GM12872 (cell line): ENCODE measurements at regions not wholly inside any gene's neighbourhood (a gene's known extent, or its start where the extent isn't known, plus 50 kb on each side); places are given as distances from the start of the nearest gene placed in this dataset.

ENCODE experiments used
- TF ChIP-seq, protein P1 (sequence below): IDR thresholded peaks from 3 replicates; pipeline ENCODE4 v1.5.1; 2011; ENCODE audit warnings: low read depth, mild to moderate bottlenecking, low read length, moderate library complexity; ENCODE audit not compliant: insufficient read depth

DNA sequence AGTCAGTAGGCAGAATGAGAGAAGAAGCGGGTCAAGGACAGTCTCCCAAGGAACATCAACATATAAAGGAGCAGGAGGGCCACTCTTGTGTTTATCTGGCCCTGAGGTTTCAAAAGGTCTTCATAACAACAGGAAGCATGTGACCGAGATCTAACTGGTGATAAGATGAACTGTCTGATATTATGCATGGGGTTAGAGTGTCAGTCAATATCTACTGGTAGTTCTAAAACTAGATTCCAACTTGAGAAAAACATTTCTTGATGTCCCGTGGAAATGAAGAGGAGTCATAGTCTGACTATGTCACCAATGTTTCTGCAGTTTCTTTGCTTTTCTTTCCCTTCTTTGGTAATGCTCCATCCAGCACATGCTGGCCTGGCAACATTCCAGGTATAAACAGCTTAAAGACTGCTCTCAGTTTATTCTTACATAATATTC lies 77.5 kb upstream of the ITPRID2 start:
- TF ChIP-seq, protein P1, sequence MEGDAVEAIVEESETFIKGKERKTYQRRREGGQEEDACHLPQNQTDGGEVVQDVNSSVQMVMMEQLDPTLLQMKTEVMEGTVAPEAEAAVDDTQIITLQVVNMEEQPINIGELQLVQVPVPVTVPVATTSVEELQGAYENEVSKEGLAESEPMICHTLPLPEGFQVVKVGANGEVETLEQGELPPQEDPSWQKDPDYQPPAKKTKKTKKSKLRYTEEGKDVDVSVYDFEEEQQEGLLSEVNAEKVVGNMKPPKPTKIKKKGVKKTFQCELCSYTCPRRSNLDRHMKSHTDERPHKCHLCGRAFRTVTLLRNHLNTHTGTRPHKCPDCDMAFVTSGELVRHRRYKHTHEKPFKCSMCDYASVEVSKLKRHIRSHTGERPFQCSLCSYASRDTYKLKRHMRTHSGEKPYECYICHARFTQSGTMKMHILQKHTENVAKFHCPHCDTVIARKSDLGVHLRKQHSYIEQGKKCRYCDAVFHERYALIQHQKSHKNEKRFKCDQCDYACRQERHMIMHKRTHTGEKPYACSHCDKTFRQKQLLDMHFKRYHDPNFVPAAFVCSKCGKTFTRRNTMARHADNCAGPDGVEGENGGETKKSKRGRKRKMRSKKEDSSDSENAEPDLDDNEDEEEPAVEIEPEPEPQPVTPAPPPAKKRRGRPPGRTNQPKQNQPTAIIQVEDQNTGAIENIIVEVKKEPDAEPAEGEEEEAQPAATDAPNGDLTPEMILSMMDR: no peak

DNA sequence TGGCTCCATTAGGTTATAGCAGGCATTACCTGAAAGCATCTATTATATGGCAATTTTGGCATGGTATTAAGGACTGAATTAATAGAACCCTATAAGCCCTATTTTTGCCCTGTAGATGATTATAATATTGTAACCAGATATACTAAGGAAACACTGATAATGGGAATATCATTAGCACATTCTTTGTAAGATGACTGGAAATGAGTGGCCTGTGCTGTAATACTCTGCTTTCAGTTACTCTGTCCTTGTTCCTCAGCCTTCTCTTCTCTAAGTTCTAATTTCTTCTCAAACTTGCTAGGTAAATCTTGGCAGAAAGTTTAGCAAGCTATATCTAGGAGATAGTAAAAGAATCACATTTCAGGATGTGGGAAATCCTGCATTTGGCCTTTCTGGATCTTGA lies 74.0 kb upstream of the ITPRID2 start:
- TF ChIP-seq, protein P1: no peak

DNA sequence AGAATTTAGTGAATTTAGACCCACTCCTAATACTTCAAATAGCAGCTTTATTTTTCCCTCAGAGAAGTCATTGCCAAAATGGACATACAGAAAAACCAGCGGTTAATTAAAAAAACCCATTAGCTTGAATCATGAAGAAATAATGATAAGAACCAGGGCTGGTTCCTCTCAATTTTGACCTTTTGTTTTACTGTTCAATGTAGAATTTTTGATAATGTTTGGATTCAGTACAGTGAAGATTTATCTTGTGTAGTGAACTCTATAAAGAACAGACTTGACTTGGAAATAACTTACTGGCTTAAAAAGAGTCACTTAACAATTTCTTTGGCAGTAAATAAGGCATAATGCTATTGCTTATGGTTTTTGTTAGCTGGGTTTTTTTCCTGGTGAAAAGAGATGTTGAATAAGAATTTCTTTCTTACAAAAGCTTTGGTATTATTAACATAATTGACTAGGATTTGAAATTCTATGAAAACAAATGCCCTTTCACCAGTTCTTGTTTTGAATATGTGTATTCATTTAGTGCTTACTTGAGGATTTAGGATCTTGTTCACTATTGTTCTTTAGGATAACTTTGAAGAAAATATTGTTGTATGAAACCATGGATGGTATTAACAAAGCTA lies 73.4 kb upstream of the ITPRID2 start:
- TF ChIP-seq, protein P1: no peak

DNA sequence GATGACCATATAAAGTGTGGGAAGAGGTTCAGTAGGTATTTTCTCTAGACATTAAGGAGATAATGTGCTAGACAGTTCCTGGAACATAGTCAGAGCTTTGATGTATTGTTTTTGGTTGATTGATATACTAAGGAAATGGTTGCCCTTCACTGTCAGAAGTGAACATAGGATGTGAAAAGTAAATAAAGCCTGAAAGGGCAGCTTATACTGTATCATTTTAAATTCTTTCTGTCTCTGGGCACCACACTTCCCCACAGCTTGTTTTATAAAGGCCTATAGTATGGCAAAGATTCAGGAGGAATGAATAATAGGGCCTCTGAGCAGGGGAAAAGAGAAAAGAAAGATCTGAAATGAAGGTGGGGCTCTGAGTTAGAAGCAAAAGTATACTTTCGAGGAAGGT lies 72.7 kb upstream of the ITPRID2 start:
- TF ChIP-seq, protein P1: no peak

DNA sequence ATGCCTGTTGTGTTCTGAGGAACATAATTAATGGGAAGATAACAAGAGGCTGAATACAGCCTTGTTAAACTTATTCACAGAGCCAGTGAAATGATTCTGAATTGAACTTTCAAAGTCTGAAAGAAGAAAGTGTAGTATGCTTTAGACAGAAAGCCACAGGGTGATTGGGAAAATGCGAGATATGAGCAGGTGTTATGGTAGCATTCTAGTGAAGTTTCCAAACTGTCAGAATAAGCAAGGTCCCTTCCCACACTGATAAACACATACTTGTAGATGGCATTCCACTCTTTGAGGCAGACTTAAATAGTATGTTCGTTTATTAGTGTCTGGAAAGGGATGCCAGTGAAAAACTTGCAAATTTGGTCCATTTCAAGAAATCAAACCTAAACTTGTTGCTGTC lies 70.5 kb upstream of the ITPRID2 start:
- TF ChIP-seq, protein P1: no peak

DNA sequence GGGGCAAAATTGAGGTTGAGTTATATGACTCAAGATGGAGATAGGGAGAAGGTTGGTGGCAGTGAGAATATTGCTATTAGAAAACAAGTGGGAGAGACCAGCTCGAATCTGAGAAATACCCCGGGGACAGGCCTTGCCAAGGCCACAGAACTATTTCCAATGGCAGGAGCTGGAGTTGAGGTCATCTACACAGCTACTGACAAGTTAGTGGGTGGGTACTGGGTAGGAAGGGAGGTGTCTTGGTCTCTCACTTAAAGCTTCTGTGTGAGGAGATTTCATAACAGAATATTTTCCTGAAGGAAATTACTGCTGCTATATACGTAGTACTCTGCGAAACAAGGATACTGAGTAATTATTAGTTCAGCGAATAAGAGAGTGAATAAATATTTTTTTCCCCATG lies 69.4 kb upstream of the ITPRID2 start:
- TF ChIP-seq, protein P1: no peak

DNA sequence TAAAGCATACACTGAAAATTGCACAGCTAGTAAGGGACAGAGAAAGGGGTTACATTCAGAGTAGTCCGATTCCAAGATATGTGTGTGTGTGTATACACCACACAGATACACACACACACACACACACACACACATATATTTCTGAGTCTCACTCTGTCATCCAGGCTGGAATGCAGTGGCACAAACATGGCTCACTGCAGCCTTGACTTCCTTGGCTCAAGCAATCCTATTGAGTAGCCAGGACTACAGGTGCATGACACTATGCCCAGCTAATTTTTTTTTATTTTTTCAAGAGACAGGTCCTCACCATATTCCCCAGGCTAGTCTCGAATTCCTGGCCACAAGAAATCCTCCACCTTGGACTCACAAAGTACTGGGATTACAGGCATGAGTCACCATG lies 68.1 kb upstream of the ITPRID2 start:
- TF ChIP-seq, protein P1: no peak
